SJSA1 (cell line): ENCODE measurements at regions not wholly inside any gene's neighbourhood (a gene's known extent, or its start where the extent isn't known, plus 50 kb on each side); places are given as distances from the start of the nearest gene placed in this dataset.

ENCODE experiments used
- DNase-seq, 2 experiments: peaks; one replicate each; pipeline ENCODE4 v3.0.0-alpha.2; 2015 to 2020; ENCODE audit warnings: low spot score in 2 of 2, low read depth in 1 of 2
- H3K27ac ChIP-seq: fragments of 250-450 bp; sonication (Bioruptor Pico); 2 replicates; pipeline ENCODE4 v1.5.1; 2020; ENCODE audit warnings: mild to moderate bottlenecking, moderate library complexity
- H3K27me3 ChIP-seq: fragments of 250-450 bp; sonication (Bioruptor Pico); replicated peaks from 2 replicates; pipeline ENCODE4 v1.5.1; 2020; ENCODE audit warnings: mild to moderate bottlenecking, moderate library complexity
- H3K36me3 ChIP-seq: fragments of 250-450 bp; sonication (Bioruptor Pico); 2 replicates; pipeline ENCODE4 v1.5.1; 2020; ENCODE audit warnings: mild to moderate bottlenecking
- H3K4me1 ChIP-seq: fragments of 250-450 bp; sonication (Bioruptor Pico); replicated peaks from 2 replicates; pipeline ENCODE4 v1.6.1; 2021; ENCODE audit warnings: mild to moderate bottlenecking
- H3K4me3 ChIP-seq: fragments of 250-450 bp; sonication (Bioruptor Pico); 2 replicates; pipeline ENCODE4 v1.5.1; 2020; ENCODE audit warnings: mild to moderate bottlenecking
- H3K9me3 ChIP-seq: fragments of 250-450 bp; sonication (Bioruptor Pico); replicated peaks from 2 replicates; pipeline ENCODE4 v1.5.1; 2020; ENCODE audit warnings: mild to moderate bottlenecking

GRCh38 chr17:33967608-33968349 lies 287.3 kb upstream of the CCL2 start:
- Histone ChIP-seq H3K36me3 (no peaks in the 10 kb centered on the region), H3K4me3 (no peak overlapping the region), H3K27ac (no peak overlapping the region), H3K4me1 (no peaks in the 10 kb centered on the region), H3K27me3 (no peaks in the 10 kb centered on the region; the same call in 1 of the 2 replicates), H3K9me3 (no peaks in the 10 kb centered on the region)
- no peak for DNase-seq

DNA sequence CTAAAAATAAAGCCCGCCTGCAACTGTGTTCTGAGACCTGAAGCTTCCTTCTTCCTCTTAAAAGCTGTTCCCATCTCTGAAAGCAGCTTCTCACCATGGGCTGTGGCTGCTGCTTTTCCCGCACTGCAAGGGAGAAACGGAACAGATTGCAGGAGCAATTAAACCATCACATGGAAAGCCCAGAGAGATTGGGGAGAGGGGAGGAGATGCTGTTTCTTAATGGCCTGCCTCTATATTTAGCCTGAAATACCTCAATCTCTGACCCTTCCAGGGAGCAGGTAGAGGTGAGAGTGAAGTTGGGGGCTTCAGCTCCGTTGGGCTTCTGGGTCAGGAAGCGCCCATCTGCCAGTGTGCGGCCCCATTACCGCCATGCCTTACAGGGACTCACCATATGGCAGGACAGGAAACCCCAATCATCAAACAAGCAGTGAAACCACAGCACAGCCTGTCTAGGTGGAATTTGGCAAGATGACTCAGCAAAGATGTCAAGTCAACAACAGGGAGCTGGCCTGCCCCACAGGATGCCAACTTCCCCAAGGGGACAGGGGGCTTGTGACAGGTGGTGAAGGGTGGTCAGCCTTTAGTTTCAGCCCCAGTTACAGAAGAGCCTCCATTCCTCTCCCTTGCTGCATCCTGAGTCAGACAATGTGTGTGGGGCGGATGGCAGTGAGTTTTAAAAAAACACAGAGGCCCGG lies 286.6 kb upstream of the CCL2 start:
- Histone ChIP-seq H3K27ac (no peak overlapping the region), H3K27me3 (no peaks in the 10 kb centered on the region; the same call in 1 of the 2 replicates), H3K4me1 (no peaks in the 10 kb centered on the region), H3K9me3 (no peaks in the 10 kb centered on the region), H3K4me3 (no peak overlapping the region), H3K36me3 (no peaks in the 10 kb centered on the region)
- no peak for DNase-seq

DNA sequence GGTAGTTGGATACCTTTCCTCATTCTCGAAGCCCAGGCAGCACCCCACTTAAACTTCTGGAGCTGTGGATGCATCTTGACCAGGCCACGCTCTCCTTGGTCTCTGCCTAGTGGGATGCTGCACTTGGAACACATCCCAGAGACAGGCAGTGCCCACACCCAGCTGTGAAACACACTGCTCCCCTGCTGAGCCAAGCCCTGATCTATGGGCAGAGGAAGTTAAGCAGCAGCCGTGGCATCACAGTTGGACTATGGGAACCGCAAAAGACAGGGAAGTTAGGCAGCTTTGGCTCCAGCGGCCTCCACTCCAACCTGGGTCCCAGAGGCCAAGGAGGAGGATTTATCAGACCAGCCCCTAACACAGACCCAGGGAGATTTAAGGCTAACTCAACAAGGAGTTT lies 284.8 kb upstream of the CCL2 start:
- no peaks in the 10 kb centered on the region for H3K4me1 ChIP-seq
- no peak for DNase-seq

GRCh38 chr17:33972763-33973162 lies 282.3 kb upstream of the CCL2 start:
- Histone ChIP-seq H3K4me3 (no peak overlapping the region), H3K27me3 (no peaks in the 10 kb centered on the region; the same call in 1 of the 2 replicates), H3K27ac (no peak overlapping the region), H3K9me3 (no peaks in the 10 kb centered on the region), H3K36me3 (no peaks in the 10 kb centered on the region), H3K4me1 (no peaks in the 10 kb centered on the region)
- DNase-seq: no peak

More for the DNA sequence above, 284.8 kb upstream of the CCL2 start:
- Histone ChIP-seq H3K27ac (no peak overlapping the region), H3K36me3 (no peaks in the 10 kb centered on the region), H3K9me3 (no peaks in the 10 kb centered on the region), H3K27me3 (no peaks in the 10 kb centered on the region; the same call in 1 of the 2 replicates), H3K4me3 (no peak overlapping the region)

DNA sequence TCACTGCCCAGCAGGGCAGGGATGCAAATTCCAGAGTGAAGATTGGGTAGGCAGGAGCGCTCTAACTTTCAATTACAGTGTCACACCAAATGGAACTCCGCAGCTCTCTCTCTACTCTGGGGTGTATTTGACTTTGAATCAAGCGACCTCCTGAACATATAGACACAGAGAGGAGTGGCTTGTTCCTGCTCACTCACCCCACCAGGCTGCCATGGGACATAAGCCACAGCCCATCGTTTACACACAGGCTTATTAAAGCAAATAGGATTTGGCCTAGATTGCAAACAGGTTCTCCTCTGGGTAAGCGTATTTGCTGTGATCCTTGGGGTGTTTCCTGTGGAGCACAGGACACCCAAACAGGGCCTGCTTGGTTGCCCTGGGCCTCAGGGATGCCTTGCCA lies 281.6 kb upstream of the CCL2 start:
- Histone ChIP-seq H3K4me1 (no peaks in the 10 kb centered on the region), H3K27me3 (no peaks in the 10 kb centered on the region; the same call in 1 of the 2 replicates), H3K27ac (no peak overlapping the region), H3K4me3 (no peak overlapping the region), H3K36me3 (no peaks in the 10 kb centered on the region), H3K9me3 (no peaks in the 10 kb centered on the region)
- no peak for DNase-seq

GRCh38 chr17:33974276-33974675 lies 280.8 kb upstream of the CCL2 start:
- H3K27ac ChIP-seq: no peak overlapping the region

DNA sequence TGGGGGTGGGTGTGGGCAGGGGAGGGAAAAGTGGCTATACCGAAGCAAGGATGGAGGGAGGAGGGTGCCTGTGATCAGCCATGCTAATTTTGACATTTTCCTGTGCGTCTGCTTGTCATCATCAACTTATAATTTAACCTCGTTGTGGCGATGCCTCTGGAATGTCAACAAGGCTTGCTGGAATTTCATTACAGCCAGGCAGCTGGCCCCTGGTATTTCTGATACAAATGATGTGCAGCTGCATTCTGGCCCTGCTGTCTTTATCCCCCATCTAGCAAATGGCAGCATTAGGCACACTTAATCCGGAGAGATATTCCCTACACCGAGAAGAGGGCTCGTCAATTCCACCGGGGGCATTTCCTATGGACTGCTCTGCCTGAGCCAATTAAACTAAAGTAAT lies 278.3 kb upstream of the CCL2 start:
- Histone ChIP-seq H3K4me3 (no peak overlapping the region), H3K4me1 (no peaks in the 10 kb centered on the region), H3K9me3 (no peaks in the 10 kb centered on the region), H3K27me3 (no peaks in the 10 kb centered on the region; the same call in 1 of the 2 replicates), H3K36me3 (no peaks in the 10 kb centered on the region), H3K27ac (no peak overlapping the region)
- DNase-seq: no peak

More at GRCh38 chr17:33974276-33974675, 280.8 kb upstream of the CCL2 start:
- no peak for DNase-seq
- Histone ChIP-seq H3K4me3 (no peak overlapping the region), H3K4me1 (no peaks in the 10 kb centered on the region), H3K9me3 (no peaks in the 10 kb centered on the region), H3K27me3 (no peaks in the 10 kb centered on the region; the same call in 1 of the 2 replicates), H3K36me3 (no peaks in the 10 kb centered on the region)

DNA sequence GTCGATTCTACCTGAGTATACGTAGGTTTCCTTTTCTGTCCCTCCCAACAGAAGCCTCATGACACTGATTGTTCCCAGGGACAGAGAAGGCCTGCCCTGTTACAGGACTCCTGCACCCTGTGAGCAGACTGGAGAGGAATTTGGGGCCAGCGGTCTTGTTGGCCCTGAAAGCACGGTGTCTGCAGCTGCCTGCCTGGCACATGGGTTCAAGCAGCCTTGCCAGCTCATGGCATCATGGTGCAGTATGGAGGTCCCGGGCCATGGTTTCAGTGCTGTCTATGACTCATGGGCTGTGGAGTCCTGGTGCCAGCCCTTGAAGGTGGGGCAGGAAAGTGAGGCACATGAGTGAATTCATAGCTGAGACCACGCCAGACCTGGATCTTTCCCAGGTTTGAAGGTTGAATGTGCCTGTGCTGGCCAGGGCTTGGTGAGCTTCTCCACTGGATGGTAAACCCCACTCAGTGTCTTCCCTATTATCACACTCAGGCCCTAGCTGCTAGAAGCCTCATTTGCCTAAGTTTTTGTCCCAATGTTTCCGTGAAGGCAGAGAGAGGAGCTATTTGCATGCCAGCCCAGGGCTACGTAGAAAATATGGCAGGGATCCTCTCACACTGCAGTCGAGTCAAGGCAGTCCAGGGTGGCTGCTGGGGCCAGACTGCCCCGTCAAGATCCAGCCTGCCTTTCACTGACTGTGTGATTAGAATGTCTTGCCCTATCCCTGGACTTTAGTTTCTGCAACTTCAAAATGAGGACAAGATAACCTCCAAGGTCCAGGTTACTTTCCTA lies 277.2 kb upstream of the CCL2 start:
- no peaks in the 10 kb centered on the region for H3K36me3 ChIP-seq

GRCh38 chr17:33978889-33979288 lies 276.2 kb upstream of the CCL2 start:
- Histone ChIP-seq H3K36me3 (no peaks in the 10 kb centered on the region), H3K4me3 (no peak overlapping the region), H3K27ac (no peak overlapping the region), H3K4me1 (no peaks in the 10 kb centered on the region), H3K27me3 (no peaks in the 10 kb centered on the region), H3K9me3 (no peaks in the 10 kb centered on the region)
- DNase-seq: no peak

More for the DNA sequence above, 277.2 kb upstream of the CCL2 start:
- Histone ChIP-seq H3K27ac (no peak overlapping the region), H3K27me3 (no peaks in the 10 kb centered on the region), H3K4me1 (no peaks in the 10 kb centered on the region), H3K9me3 (no peaks in the 10 kb centered on the region), H3K4me3 (no peak overlapping the region)
- no peak for DNase-seq

- Histone ChIP-seq H3K27me3 (no peaks in the 10 kb centered on the region), H3K36me3 (no peaks in the 10 kb centered on the region), H3K4me1 (no peaks in the 10 kb centered on the region), H3K4me3 (no peak overlapping the region), H3K27ac (no peak overlapping the region), H3K9me3 (no peaks in the 10 kb centered on the region)
- no peak for DNase-seq
Observed at GRCh38 chr17:33980193-33980592, 274.9 kb upstream of the CCL2 start.

DNA sequence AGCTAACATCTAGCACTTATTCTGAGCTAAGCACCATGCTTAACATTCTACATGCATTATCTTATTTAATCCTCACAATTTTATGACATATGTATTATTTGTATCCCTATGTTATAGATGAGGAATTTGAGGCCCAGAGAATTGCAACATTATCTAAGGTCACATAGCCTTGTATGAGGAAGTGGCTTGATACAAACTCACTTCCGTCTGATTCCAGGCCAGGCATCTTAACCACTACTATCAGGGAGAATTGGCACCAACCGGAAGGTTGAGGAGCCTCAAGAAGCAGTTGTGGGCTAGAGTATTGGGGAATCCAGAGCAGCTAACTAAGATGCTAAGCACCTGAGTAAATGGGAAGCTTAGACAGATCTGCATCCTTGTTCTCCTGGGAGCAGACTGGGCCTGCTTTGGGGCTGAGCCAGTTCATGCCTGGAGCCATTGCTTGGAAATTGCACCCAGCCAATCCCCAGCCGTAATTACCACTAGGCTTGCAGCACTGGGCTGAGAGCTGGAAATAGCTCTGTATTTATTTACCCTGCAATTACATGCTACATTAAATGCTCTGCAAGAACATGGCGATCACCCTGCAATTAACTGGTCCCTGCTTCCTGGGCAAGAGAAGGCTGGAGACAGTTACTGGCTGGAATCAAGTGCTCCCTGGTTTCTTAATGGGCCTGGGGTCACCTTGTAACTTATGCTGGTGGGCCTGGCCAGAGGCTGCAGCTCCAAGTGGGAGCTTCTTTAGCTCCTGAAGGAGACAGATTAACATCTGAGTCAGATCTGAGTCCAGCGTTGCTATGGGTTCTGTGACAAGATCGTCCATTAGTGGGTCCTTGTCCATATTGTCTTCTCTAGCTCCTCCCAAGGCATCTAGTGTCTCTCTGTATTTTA lies 273.1 kb upstream of the CCL2 start:
- Histone ChIP-seq H3K4me1 (no peaks in the 10 kb centered on the region), H3K36me3 (no peaks in the 10 kb centered on the region), H3K4me3 (no peak overlapping the region), H3K27ac (no peak overlapping the region), H3K27me3 (no peaks in the 10 kb centered on the region), H3K9me3 (no peaks in the 10 kb centered on the region)
- DNase-seq: no peak

GRCh38 chr17:33982909-33983308 lies 272.2 kb upstream of the CCL2 start:
- Histone ChIP-seq H3K27me3 (no peaks in the 10 kb centered on the region), H3K4me1 (no peaks in the 10 kb centered on the region), H3K27ac (no peak overlapping the region), H3K4me3 (no peak overlapping the region), H3K36me3 (no peaks in the 10 kb centered on the region), H3K9me3 (no peaks in the 10 kb centered on the region)
- no peak for DNase-seq
